K562 (cell line): ENCODE measurements at regions not wholly inside any gene's neighbourhood (a gene's known extent, or its start where the extent isn't known, plus 50 kb on each side); places are given as distances from the start of the nearest gene placed in this dataset.

Experiments used
- ATAC-seq: fragments of 200-7000 bp; cut with Tn5 transposase; 3 replicates; pipeline ENCODE4 v1.9.1; 2020; ENCODE audit warnings: moderate library complexity
- BruUV-seq: library from RNA; stranded (reverse); fragments of 400-500 nt; replicated peaks from 2 replicates; lab custom pipeline; 2021; lab: Mats Ljungman, UMichigan
- CTCF ChIA-PET: fragments of 300-600 bp; formaldehyde crosslinking; extraction: SDS; loops from one replicate; lab custom pipeline; 2021; ENCODE audit warnings: low intra/inter-chr PET ratio; lab: Yijun Ruan, JAX
- POLR2A ChIA-PET: fragments of 300-600, 350-650 bp; sonication (Branson Sonifier 250); formaldehyde crosslinking; extraction: SDS; loops from one replicate; lab custom pipeline; 2021; ENCODE audit warnings: antibody characterized with exemption, inconsistent platforms; lab: Yijun Ruan, JAX
- DNase-seq, 4 experiments: peaks; one replicate each; pipeline versions ENCODE4 v3.0.0 to v3.0.0-alpha.2; 2011 to 2018; ENCODE audit warnings: low spot score in 3 of 4, mixed read lengths in 3 of 4; ENCODE audit errors: extremely low read depth in 1 of 4
- FAIRE-seq: peaks from 2 replicates; lab custom pipeline; 2011; peaks lifted over from hg19 to GRCh38; lab: Jason Lieb, UNC
- H2AFZ ChIP-seq: 2 replicates; pipeline ENCODE4 v1.6.0; 2011; ENCODE audit warnings: low read depth, low read length, control low read depth, inconsistent platforms
- H3K27ac ChIP-seq: fragments of 200-600 bp; 3 replicates; pipeline ENCODE4 v1.8.0; 2011; ENCODE audit warnings: low read depth, mild to moderate bottlenecking, control low read depth, inconsistent platforms, low read length, moderate library complexity, mixed read lengths; ENCODE audit errors: extremely low read depth
- H3K27me3 ChIP-seq, 2 experiments: fragments of 300-600 bp in 1 of 2; 2 replicates in 1 of 2; 3 replicates in 1 of 2; pipeline versions ENCODE4 v1.6.0 to v1.8.0; 2011; ENCODE audit warnings: inconsistent platforms in 2 of 2, low read length in 2 of 2, mild to moderate bottlenecking in 1 of 2, mixed read lengths in 1 of 2, moderate library complexity in 1 of 2; ENCODE audit not compliant: control insufficient read depth in 2 of 2, insufficient read depth in 2 of 2
- H3K36me3 ChIP-seq: fragments of 300-600 bp; 3 replicates; pipeline ENCODE4 v1.8.0; 2011; ENCODE audit warnings: mild to moderate bottlenecking, low read length, inconsistent platforms; ENCODE audit not compliant: control insufficient read depth, insufficient read depth
- H3K4me1 ChIP-seq, 2 experiments: fragments of 200-600 bp in 1 of 2; replicated peaks in 1 of 2; 2 replicates in 1 of 2; 3 replicates in 1 of 2; pipeline versions ENCODE4 v1.5.1 to v1.8.0; 2011; ENCODE audit warnings: inconsistent platforms in 2 of 2, low read length in 2 of 2, mild to moderate bottlenecking in 1 of 2, mixed read lengths in 1 of 2, moderate library complexity in 1 of 2; ENCODE audit not compliant: control insufficient read depth in 2 of 2, insufficient read depth in 2 of 2
- H3K4me2 ChIP-seq: 2 replicates; pipeline ENCODE4 v1.6.1; 2011; ENCODE audit warnings: low read length, control low read depth, inconsistent platforms, mixed read lengths; ENCODE audit not compliant: insufficient read depth
- H3K4me3 ChIP-seq: fragments of 200-600 bp; sonication (generic), shearing (Covaris generic); 2 replicates; pipeline ENCODE4 v1.5.1; 2016; ENCODE audit warnings: control low read depth, inconsistent platforms
- H3K79me2 ChIP-seq: fragments of 200-600 bp; 3 replicates; pipeline ENCODE4 v1.8.0; 2011; ENCODE audit warnings: low read length, inconsistent platforms; ENCODE audit not compliant: control insufficient read depth, insufficient read depth
- H3K9ac ChIP-seq, 2 experiments: 2 replicates each; pipeline versions ENCODE4 v1.6.0 to v1.6.1; 2011; ENCODE audit warnings: low read depth in 2 of 2, low read length in 2 of 2, control low read depth in 1 of 2, inconsistent platforms in 1 of 2, mild to moderate bottlenecking in 1 of 2, mixed read lengths in 1 of 2; ENCODE audit not compliant: insufficient read depth in 1 of 2
- H3K9me1 ChIP-seq: one replicate; pipeline ENCODE4 v1.6.0; 2011; ENCODE audit warnings: inconsistent platforms, mild to moderate bottlenecking, low read length, moderate library complexity; ENCODE audit not compliant: control insufficient read depth, insufficient read depth
- H3K9me3 ChIP-seq: replicated peaks from 2 replicates; pipeline ENCODE4 v1.5.1; 2011; ENCODE audit warnings: low read depth, low read length, inconsistent platforms; ENCODE audit not compliant: control insufficient read depth, insufficient read depth
- H4K20me1 ChIP-seq: replicated peaks from 2 replicates; pipeline ENCODE4 v1.6.1; 2011; ENCODE audit warnings: low read length, inconsistent platforms, mixed read lengths; ENCODE audit not compliant: control insufficient read depth, insufficient read depth
- AFF1 ChIP-seq, 2 experiments: fragments of 450-650 bp; IDR thresholded peaks; 2 replicates each; pipeline ENCODE4 v1.6.1; 2018; ENCODE audit warnings: mild to moderate bottlenecking in 2 of 2, low read depth in 1 of 2; ENCODE audit not compliant: partially characterized antibody in 2 of 2
- E2F3 ChIP-seq: fragments of 250-450 bp; sonication (Bioruptor Pico); IDR thresholded peaks from 2 replicates; pipeline ENCODE4 v1.4.0; 2020; ENCODE audit warnings: mild to moderate bottlenecking
- ETS1 ChIP-seq: conservative IDR thresholded peaks from 2 replicates; pipeline ENCODE4 v1.6.1; 2011; ENCODE audit warnings: low read depth, mild to moderate bottlenecking, low read length; ENCODE audit not compliant: control insufficient read depth
- JUND ChIP-seq, 2 experiments: IDR thresholded peaks; 2 replicates in 1 of 2; 3 replicates in 1 of 2; pipeline ENCODE4 v1.6.1; 2011; ENCODE audit warnings: borderline replicate concordance in 2 of 2, low read depth in 2 of 2, low read length in 2 of 2, improper control_type of control experiment in 1 of 2, missing biosample characterization in 1 of 2, missing genetic modification characterization in 1 of 2, missing genetic modification reagents in 1 of 2
- SP1 ChIP-seq: sonication (generic); formaldehyde crosslinking; IDR thresholded peaks from 2 replicates; pipeline ENCODE4 v1.8.1; 2022; ENCODE audit warnings: mild to moderate bottlenecking, missing genetic modification reagents
- TAF1 ChIP-seq: IDR thresholded peaks from 2 replicates; pipeline ENCODE4 v1.6.1; 2011; ENCODE audit warnings: mild to moderate bottlenecking, low read length, moderate library complexity; ENCODE audit not compliant: insufficient read depth, control insufficient read depth, severe bottlenecking; ENCODE audit errors: extremely low read depth
- ZNF253 ChIP-seq: fragments of 250-450 bp; sonication (Bioruptor Pico); conservative IDR thresholded peaks from 2 replicates; pipeline ENCODE4 v1.6.1; 2021; ENCODE audit warnings: mild to moderate bottlenecking
- ZNF436 ChIP-seq: fragments of 250-450, 450-650 bp; sonication (Bioruptor Pico); formaldehyde crosslinking; IDR thresholded peaks from 2 replicates; pipeline ENCODE4 v1.7.0; 2020; ENCODE audit warnings: mild to moderate bottlenecking
- ZNF740 ChIP-seq, 3 experiments: fragments of 200-800 bp in 1 of 3; sonication (Bioruptor generic) in 1 of 3; sonication (generic) in 1 of 3; formaldehyde crosslinking in 1 of 3; IDR thresholded peaks; 2 replicates each; pipeline versions ENCODE4 v1.6.1 to v1.8.0; 2016 to 2022; ENCODE audit warnings: mild to moderate bottlenecking in 2 of 3, missing compliant biosample characterization in 2 of 3, missing genetic modification characterization in 2 of 3, missing genetic modification reagents in 1 of 3
- WGBS: fragments of 100-300 bp; shearing (Covaris generic); methylation state at CpG from one replicate; pipeline ENCODE4 v1.1.6; 2016; ENCODE audit warnings: low coverage, mixed read lengths; ENCODE audit not compliant: insufficient coverage; ENCODE audit errors: missing lambda C conversion rate; 5-methylcytosine and 5-hydroxymethylcytosine counted together
- in situ Hi-C: fragments of 300-500 bp; cut with MboI; formaldehyde crosslinking; loops from 4 replicates; pipeline ENCODE4 v1.15.0; 2018; ENCODE audit warnings: inconsistent platforms, mixed read lengths
- intact Hi-C: fragments of 100-400 bp; cut with micrococcal nuclease; formaldehyde crosslinking; loops from 2 replicates; pipeline ENCODE4 v1.14.2; 2022

- Histone ChIP-seq H3K79me2 (no peaks in the 10 kb centered on the region), H3K9ac (no peak overlapping the region), H3K9me3 (no peaks in the 10 kb centered on the region; the same call in 1 of the 2 replicates), H3K27ac (no peak overlapping the region), H3K4me2 (no peak overlapping the region), H3K4me3 (no peak overlapping the region), H4K20me1 (no peaks in the 10 kb centered on the region), H3K4me1 (no peaks in the 10 kb centered on the region), H3K9me1 (no peaks in the 10 kb centered on the region), H3K36me3 (no peaks in the 10 kb centered on the region), H3K27me3 (no peaks in the 10 kb centered on the region), H2AFZ (no peak overlapping the region)
- in situ Hi-C loops: no loop called here
- no TSS peak for BruUV-seq
- DNase-seq: no peak
- WGBS: 0% methylated on average over 1 of the region's 1 CpG
- intact Hi-C loops: no loop called here
- no peak for TF ChIP-seq E2F3 (CRISPR knock-in tag)
- TF ChIP-seq ZNF253 (CRISPR knock-in tag): no peak
- no peak for TF ChIP-seq JUND (IDR thresholded peaks at IDR 0.05; ENCODE audit: borderline replicate concordance, low read depth, low read length)
- TF ChIP-seq JUND (tag; IDR thresholded peaks at IDR 0.05; ENCODE audit: borderline replicate concordance, low read depth, low read length): no peak
- TF ChIP-seq ZNF740 (CRISPR knock-in tag; IDR thresholded peaks at IDR 0.05): no peak
- no peak for TF ChIP-seq ZNF740 (tag; IDR thresholded peaks at IDR 0.05)
- TF ChIP-seq ETS1: no peak
- TF ChIP-seq TAF1: no peak
- TF ChIP-seq ZNF436: no peak
- TF ChIP-seq AFF1 (IDR thresholded peaks at IDR 0.05; ENCODE audit: low read depth in 1 of 2, partially characterized antibody in 2 of 2): no peak
- TF ChIP-seq SP1: no peak
- ChIA-PET CTCF (no interaction called here), POLR2A (no interaction called here)
- no peak for ATAC-seq
- FAIRE-seq: no peak
These were observed 335.4 kb upstream of the MTPN start for GRCh38 chr7:136312592-136312991.
